HEK293 (cell line): ENCODE measurements at regions not wholly inside any gene's neighbourhood (a gene's known extent, or its start where the extent isn't known, plus 50 kb on each side); places are given as distances from the start of the nearest gene placed in this dataset.

ENCODE experiments used
- EGR2 ChIP-seq: fragments of 450-650 bp; formaldehyde crosslinking; IDR thresholded peaks from 2 replicates; pipeline ENCODE4 v1.5.1; 2016; ENCODE audit warnings: low read depth, missing biosample characterization, missing genetic modification characterization
- GLI2 ChIP-seq: fragments of 450-650 bp; formaldehyde crosslinking; IDR thresholded peaks from 2 replicates; pipeline ENCODE4; 2017; ENCODE audit warnings: missing biosample characterization, missing genetic modification characterization, low read depth, borderline replicate concordance
- KLF9 ChIP-seq: fragments of 450-650 bp; formaldehyde crosslinking; IDR thresholded peaks from 2 replicates; pipeline ENCODE4 v1.5.1; 2016; ENCODE audit warnings: missing biosample characterization, missing genetic modification characterization, low read depth
- MZF1 ChIP-seq: fragments of 450-650 bp; formaldehyde crosslinking; IDR thresholded peaks from 2 replicates; pipeline ENCODE4 v1.5.1; 2017; ENCODE audit warnings: missing biosample characterization, missing genetic modification characterization, borderline replicate concordance
- SALL2 ChIP-seq: fragments of 450-650 bp; formaldehyde crosslinking; IDR thresholded peaks from 2 replicates; pipeline ENCODE4 v1.5.0; 2017; ENCODE audit warnings: missing biosample characterization, mild to moderate bottlenecking, missing genetic modification characterization, borderline replicate concordance
- TRIM28 ChIP-seq: IDR thresholded peaks from 2 replicates; pipeline ENCODE4 v1.6.1; 2011; ENCODE audit warnings: low read length, control low read depth, borderline replicate concordance
- YY2 ChIP-seq: fragments of 450-650 bp; formaldehyde crosslinking; IDR thresholded peaks from 2 replicates; pipeline ENCODE4 v1.5.1; 2016; ENCODE audit warnings: missing biosample characterization, missing genetic modification characterization
- ZFP37 ChIP-seq: fragments of 450-650 bp; formaldehyde crosslinking; IDR thresholded peaks from 2 replicates; pipeline ENCODE4 v1.5.1; 2016; ENCODE audit warnings: missing biosample characterization, missing genetic modification characterization
- ZNF184 ChIP-seq: fragments of 450-650 bp; IDR thresholded peaks from 2 replicates; pipeline ENCODE4 v1.5.1; 2018; ENCODE audit warnings: missing biosample characterization, mild to moderate bottlenecking, missing genetic modification characterization
- ZNF350 ChIP-seq: fragments of 450-650 bp; formaldehyde crosslinking; IDR thresholded peaks from 2 replicates; pipeline ENCODE4 v1.5.0; 2017; ENCODE audit warnings: missing biosample characterization, mild to moderate bottlenecking, missing genetic modification characterization
- ZNF560 ChIP-seq: fragments of 450-650 bp; formaldehyde crosslinking; IDR thresholded peaks from 2 replicates; pipeline ENCODE4 v1.5.1; 2017; ENCODE audit warnings: missing biosample characterization, missing genetic modification characterization, borderline replicate concordance
- ZNF600 ChIP-seq: fragments of 450-650 bp; formaldehyde crosslinking; IDR thresholded peaks from 2 replicates; pipeline ENCODE4 v1.5.1; 2016; ENCODE audit warnings: missing biosample characterization, missing genetic modification characterization
- ZNF76 ChIP-seq: fragments of 450-650 bp; formaldehyde crosslinking; IDR thresholded peaks from 2 replicates; pipeline ENCODE4; 2016; ENCODE audit warnings: low read depth, missing biosample characterization, missing genetic modification characterization, borderline replicate concordance
- ZNF837 ChIP-seq: fragments of 450-650 bp; formaldehyde crosslinking; IDR thresholded peaks from 2 replicates; pipeline ENCODE4 v1.5.1; 2016; ENCODE audit warnings: missing biosample characterization, missing genetic modification characterization
- TF ChIP-seq, protein P1 (sequence below): fragments of 450-650 bp; formaldehyde crosslinking; IDR thresholded peaks from 2 replicates; pipeline ENCODE4 v1.5.1; 2016; ENCODE audit warnings: missing biosample characterization, missing genetic modification characterization
- TF ChIP-seq, protein P2 (sequence below): fragments of 450-650 bp; formaldehyde crosslinking; IDR thresholded peaks from 2 replicates; pipeline ENCODE4 v1.5.1; 2016; ENCODE audit warnings: missing biosample characterization, missing genetic modification characterization
- TF ChIP-seq, protein P3 (sequence below): fragments of 450-650 bp; formaldehyde crosslinking; optimal IDR thresholded peaks from 2 replicates; pipeline ENCODE3; 2016; ENCODE audit warnings: missing biosample characterization, mild to moderate bottlenecking, missing genetic modification characterization
- TF ChIP-seq, protein P4 (sequence below): fragments of 450-650 bp; formaldehyde crosslinking; IDR thresholded peaks from 2 replicates; pipeline ENCODE4 v1.5.1; 2016; ENCODE audit warnings: missing biosample characterization, missing genetic modification characterization
- TF ChIP-seq, protein P5 (sequence below): fragments of 450-650 bp; formaldehyde crosslinking; IDR thresholded peaks from 2 replicates; pipeline ENCODE4 v1.5.1; 2016; ENCODE audit warnings: missing biosample characterization, missing genetic modification characterization
- TF ChIP-seq, protein P6 (sequence below): fragments of 450-650 bp; formaldehyde crosslinking; conservative IDR thresholded peaks from 2 replicates; pipeline ENCODE4 v1.5.1; 2016; ENCODE audit warnings: low read depth, missing biosample characterization, missing genetic modification characterization
- TF ChIP-seq, protein P7 (sequence below): fragments of 450-650 bp; formaldehyde crosslinking; IDR thresholded peaks from 2 replicates; pipeline ENCODE4 v1.5.1; 2016; ENCODE audit warnings: missing biosample characterization, missing genetic modification characterization

DNA sequence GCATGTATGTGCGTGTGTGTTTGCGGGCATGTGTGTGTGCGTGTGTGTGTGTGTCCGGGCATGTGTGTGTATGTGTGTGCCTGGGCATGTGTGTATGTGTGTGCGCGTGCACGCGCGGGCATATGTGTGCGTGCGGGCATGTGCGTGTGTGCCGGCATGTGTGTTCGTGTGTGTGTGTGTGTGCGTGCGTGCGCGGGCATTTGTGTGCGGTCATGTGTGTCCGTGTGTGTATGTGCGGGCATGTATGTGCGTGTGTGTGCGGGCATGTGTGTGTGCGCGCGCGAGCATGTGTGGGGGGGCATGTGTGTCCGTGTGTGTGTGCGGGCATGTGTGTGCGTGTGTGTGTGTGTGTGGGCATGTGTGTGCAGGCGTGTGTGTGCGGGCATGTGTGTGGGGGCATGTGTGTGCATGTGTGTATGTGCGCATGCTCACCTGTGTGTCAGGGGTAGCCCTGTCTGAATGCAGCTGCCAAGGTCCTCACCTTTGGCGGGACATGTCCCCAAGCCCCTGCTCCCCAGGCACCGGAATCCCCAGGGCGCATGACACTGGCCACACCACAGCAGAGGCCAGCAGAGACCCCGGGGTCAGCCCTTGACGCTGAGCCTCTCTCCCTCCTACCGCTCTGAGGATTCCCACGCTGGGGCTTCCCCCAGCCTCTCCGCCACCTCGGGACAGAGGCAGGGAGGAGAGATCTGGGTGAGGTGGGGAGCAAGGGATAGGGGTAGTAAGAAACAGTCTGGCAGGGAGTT lies 109.5 kb upstream of the NCOR2 start (continued):
- TF ChIP-seq MZF1 (tag by site-specific recombination), result no peak
- 0 out of 2 replicates have a peak, but pooled peaks have one; percentile 19 for TF ChIP-seq ZNF600
- TF ChIP-seq TRIM28, result no peak
- no peak for TF ChIP-seq ZNF76 (tag by site-specific recombination)
- TF ChIP-seq, protein P1, sequence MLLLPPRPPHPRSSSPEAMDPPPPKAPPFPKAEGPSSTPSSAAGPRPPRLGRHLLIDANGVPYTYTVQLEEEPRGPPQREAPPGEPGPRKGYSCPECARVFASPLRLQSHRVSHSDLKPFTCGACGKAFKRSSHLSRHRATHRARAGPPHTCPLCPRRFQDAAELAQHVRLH, result no peak
- TF ChIP-seq, protein P2, sequence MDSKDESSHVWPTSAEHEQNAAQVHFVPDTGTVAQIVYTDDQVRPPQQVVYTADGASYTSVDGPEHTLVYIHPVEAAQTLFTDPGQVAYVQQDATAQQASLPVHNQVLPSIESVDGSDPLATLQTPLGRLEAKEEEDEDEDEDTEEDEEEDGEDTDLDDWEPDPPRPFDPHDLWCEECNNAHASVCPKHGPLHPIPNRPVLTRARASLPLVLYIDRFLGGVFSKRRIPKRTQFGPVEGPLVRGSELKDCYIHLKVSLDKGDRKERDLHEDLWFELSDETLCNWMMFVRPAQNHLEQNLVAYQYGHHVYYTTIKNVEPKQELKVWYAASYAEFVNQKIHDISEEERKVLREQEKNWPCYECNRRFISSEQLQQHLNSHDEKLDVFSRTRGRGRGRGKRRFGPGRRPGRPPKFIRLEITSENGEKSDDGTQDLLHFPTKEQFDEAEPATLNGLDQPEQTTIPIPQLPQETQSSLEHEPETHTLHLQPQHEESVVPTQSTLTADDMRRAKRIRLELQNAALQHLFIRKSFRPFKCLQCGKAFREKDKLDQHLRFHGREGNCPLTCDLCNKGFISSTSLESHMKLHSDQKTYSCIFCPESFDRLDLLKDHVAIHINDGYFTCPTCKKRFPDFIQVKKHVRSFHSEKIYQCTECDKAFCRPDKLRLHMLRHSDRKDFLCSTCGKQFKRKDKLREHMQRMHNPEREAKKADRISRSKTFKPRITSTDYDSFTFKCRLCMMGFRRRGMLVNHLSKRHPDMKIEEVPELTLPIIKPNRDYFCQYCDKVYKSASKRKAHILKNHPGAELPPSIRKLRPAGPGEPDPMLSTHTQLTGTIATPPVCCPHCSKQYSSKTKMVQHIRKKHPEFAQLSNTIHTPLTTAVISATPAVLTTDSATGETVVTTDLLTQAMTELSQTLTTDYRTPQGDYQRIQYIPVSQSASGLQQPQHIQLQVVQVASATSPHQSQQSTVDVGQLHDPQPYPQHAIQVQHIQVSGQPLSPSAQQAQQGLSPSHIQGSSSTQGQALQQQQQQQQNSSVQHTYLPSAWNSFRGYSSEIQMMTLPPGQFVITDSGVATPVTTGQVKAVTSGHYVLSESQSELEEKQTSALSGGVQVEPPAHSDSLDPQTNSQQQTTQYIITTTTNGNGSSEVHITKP (tag by site-specific recombination), result no peak
- no peak for TF ChIP-seq ZNF184
- no peak for TF ChIP-seq ZNF837 (tag by site-specific recombination)
- no peak for TF ChIP-seq ZNF560 (tag by site-specific recombination)
- TF ChIP-seq GLI2 (tag by site-specific recombination), result no peak
- TF ChIP-seq SALL2, result peak; percentile 66; the same call in 1 of the 2 replicates
- TF ChIP-seq, protein P3, sequence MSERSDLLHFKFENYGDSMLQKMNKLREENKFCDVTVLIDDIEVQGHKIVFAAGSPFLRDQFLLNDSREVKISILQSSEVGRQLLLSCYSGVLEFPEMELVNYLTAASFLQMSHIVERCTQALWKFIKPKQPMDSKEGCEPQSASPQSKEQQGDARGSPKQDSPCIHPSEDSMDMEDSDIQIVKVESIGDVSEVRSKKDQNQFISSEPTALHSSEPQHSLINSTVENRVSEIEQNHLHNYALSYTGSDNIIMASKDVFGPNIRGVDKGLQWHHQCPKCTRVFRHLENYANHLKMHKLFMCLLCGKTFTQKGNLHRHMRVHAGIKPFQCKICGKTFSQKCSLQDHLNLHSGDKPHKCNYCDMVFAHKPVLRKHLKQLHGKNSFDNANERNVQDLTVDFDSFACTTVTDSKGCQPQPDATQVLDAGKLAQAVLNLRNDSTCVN (tag by site-specific recombination), result no peak
- 0 out of 2 replicates have a peak, but pooled peaks have one; percentile 28 for TF ChIP-seq EGR2 (tag by site-specific recombination)
- no peak for TF ChIP-seq YY2 (tag by site-specific recombination)
- TF ChIP-seq ZFP37 (tag by site-specific recombination), result no peak
- TF ChIP-seq KLF9 (tag by site-specific recombination), result no peak
- TF ChIP-seq, protein P4, sequence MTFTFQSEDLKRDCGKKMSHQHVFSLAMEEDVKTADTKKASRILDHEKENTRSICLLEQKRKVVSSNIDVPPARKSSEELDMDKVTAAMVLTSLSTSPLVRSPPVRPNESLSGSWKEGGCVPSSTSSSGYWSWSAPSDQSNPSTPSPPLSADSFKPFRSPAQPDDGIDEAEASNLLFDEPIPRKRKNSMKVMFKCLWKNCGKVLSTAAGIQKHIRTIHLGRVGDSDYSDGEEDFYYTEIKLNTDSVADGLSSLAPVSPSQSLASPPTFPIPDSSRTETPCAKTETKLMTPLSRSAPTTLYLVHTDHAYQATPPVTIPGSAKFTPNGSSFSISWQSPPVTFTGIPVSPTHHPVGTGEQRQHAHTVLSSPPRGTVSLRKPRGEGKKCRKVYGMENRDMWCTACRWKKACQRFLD (tag by site-specific recombination), result no peak
- TF ChIP-seq, protein P5, sequence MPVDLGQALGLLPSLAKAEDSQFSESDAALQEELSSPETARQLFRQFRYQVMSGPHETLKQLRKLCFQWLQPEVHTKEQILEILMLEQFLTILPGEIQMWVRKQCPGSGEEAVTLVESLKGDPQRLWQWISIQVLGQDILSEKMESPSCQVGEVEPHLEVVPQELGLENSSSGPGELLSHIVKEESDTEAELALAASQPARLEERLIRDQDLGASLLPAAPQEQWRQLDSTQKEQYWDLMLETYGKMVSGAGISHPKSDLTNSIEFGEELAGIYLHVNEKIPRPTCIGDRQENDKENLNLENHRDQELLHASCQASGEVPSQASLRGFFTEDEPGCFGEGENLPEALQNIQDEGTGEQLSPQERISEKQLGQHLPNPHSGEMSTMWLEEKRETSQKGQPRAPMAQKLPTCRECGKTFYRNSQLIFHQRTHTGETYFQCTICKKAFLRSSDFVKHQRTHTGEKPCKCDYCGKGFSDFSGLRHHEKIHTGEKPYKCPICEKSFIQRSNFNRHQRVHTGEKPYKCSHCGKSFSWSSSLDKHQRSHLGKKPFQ (tag by site-specific recombination), result 0 out of 2 replicates have a peak, but pooled peaks have one; percentile 27
- no peak for TF ChIP-seq ZNF350 (tag by site-specific recombination)
- TF ChIP-seq, protein P6, sequence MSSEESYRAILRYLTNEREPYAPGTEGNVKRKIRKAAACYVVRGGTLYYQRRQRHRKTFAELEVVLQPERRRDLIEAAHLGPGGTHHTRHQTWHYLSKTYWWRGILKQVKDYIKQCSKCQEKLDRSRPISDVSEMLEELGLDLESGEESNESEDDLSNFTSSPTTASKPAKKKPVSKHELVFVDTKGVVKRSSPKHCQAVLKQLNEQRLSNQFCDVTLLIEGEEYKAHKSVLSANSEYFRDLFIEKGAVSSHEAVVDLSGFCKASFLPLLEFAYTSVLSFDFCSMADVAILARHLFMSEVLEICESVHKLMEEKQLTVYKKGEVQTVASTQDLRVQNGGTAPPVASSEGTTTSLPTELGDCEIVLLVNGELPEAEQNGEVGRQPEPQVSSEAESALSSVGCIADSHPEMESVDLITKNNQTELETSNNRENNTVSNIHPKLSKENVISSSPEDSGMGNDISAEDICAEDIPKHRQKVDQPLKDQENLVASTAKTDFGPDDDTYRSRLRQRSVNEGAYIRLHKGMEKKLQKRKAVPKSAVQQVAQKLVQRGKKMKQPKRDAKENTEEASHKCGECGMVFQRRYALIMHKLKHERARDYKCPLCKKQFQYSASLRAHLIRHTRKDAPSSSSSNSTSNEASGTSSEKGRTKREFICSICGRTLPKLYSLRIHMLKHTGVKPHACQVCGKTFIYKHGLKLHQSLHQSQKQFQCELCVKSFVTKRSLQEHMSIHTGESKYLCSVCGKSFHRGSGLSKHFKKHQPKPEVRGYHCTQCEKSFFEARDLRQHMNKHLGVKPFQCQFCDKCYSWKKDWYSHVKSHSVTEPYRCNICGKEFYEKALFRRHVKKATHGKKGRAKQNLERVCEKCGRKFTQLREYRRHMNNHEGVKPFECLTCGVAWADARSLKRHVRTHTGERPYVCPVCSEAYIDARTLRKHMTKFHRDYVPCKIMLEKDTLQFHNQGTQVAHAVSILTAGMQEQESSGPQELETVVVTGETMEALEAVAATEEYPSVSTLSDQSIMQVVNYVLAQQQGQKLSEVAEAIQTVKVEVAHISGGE, result no peak
- TF ChIP-seq, protein P7, sequence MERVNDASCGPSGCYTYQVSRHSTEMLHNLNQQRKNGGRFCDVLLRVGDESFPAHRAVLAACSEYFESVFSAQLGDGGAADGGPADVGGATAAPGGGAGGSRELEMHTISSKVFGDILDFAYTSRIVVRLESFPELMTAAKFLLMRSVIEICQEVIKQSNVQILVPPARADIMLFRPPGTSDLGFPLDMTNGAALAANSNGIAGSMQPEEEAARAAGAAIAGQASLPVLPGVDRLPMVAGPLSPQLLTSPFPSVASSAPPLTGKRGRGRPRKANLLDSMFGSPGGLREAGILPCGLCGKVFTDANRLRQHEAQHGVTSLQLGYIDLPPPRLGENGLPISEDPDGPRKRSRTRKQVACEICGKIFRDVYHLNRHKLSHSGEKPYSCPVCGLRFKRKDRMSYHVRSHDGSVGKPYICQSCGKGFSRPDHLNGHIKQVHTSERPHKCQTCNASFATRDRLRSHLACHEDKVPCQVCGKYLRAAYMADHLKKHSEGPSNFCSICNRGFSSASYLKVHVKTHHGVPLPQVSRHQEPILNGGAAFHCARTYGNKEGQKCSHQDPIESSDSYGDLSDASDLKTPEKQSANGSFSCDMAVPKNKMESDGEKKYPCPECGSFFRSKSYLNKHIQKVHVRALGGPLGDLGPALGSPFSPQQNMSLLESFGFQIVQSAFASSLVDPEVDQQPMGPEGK, result no peak
